Superior temporal gyrus (tissue), 1 donor: ENCODE measurements at regions not wholly inside any gene's neighbourhood (a gene's known extent, or its start where the extent isn't known, plus 50 kb on each side); places are given as distances from the start of the nearest gene placed in this dataset.
"Not testable (repeated sequence)": the region's sequence is repeated elsewhere in the genome, so short reads cannot be mapped to it uniquely, and the experiment has no call there.

ENCODE experiments used
- DNase-seq: peaks from one replicate; pipeline ENCODE4 v3.0.0-alpha.2; 2016; ENCODE audit errors: extremely low spot score

GRCh38 chr1:79979346-79979745 lies 972.8 kb upstream of the ADGRL4 start:
- no peak for DNase-seq

- DNase-seq, result no peak
Observed at GRCh38 chr1:79976287-79976686, 969.8 kb upstream of the ADGRL4 start.

DNA sequence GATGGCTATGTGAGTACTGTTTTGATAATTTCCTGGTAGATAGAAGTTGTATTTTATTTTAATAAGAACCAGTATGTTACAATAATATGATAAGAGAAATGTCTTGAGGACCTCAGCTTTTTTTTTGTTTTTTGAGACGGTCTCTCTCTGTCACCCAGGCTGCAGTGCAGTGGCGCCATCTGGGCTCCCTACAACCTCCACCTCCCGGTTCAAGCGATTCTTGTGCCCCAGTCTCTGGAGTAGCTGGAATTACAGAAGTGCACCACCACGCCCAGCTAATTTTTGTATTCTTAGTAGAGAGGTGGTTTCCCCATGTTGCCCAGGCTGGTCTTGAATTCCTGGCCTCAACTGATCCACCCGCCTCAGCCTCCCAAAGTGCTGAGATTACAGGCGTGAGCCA lies 968.1 kb upstream of the ADGRL4 start:
- no peak for DNase-seq

DNA sequence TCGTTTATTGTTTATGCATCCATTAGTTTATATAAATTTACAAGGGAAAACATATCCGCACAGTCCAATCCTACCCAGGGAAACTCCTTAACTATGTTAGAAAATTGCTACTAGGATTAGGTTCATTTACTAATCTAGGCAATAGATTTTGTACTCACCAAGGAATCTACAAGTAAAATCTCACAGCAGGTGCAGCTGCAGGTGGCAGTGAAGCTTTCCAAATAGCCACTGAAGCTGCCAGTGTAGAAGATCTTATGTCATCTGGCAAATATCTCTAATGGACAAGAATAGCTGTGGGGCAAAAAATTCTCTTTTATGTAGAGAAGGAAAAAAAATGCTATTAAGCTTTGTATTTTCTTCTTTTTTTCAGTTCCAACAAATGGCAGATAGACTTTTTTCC lies 963.4 kb upstream of the ADGRL4 start:
- no peak for DNase-seq

DNA sequence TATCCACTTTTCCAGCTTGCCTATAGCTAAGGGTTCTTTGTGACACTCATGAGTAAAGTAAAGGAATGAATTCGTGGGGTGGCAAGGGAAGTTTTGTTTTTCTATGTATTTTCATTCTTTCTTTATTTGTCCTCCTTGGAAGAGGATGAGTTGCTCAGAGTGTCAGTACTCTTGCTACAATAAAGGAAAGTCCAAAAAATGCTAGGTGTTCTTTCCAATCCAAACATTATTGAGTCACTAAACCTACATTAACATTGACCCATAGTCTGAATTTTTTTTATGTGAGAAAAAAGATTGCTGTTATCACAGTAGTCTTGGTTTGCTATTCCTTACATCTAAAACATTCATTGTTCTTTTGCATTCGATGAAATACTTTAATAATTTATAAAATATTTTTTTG lies 959.9 kb upstream of the ADGRL4 start:
- no peak for DNase-seq

- no peak for DNase-seq
Observed at GRCh38 chr1:79959635-79960034, 953.1 kb upstream of the ADGRL4 start.

DNA sequence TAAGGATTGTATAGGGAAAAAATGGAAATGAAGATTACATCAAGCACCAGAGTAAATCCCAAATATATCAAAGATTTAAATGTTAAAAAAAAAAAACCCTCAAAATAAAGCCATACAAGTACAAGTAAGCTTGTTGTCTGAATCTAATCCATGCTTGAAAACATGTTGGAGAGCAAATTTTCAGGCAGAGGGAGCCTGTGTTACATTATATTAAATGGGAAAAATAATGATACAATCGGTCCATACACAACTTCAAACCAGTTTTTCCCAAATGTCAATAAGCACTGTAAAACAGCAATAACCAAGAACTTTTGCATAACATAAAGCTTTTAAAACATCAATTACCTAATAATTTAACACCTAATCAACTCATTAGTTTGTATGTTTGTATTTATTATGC lies 949.4 kb upstream of the ADGRL4 start:
- DNase-seq, result no peak

DNA sequence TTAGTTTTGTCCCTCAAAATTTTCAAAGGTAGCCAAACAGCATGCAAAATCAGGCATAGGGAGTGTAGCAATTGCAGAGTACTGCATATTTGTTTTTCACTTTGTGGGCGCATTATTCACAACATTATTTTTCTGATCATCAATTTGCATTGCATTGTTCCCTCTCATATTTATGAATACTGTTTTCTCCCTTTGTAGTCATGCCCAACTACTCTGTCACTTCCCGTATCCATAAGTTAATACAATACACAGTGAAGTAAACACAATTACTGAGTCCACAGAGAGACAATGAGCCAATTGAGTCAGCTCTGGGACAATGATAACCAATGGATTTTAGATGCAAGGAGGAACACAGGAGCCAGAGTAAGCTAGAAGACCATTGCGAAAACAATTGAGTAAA lies 944.0 kb upstream of the ADGRL4 start:
- no peak for DNase-seq

DNA sequence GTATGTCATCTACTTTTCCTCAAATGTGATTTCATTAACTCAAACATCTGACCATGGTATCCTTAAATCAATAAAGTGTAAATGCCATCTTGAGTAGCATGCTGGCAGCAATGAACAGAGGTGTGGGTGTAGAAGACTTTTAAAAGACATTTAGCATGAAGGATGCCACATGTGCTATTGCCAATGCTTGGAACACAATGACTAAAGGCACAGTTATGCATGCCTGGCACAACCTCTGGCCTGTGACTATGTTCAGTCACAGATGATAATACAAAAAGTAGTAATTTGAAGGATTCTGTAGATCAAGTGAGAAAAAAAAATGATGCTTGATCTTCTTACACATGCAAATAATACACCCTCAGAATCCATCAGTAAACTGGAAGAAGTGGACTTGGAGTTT lies 938.9 kb upstream of the ADGRL4 start:
- DNase-seq, result no peak

DNA sequence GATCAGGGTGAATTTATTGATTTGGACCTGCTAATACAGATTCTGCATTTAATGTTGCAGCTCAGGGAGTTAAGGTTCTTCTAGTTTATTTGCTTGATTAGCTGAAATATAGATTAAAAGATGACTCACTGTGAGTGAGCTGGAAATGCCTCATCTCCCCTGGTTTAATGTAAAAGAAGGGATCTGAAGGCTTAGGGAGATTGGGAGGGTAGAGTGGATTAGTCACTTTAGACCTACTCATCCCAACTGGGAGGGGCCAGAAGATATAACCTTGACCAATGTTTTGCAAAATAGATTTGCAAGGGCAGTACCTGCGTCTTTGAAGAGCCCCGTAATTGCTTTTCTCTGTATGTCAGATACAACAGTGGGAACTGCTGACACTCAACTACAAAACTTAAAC lies 922.8 kb upstream of the ADGRL4 start:
- DNase-seq, result no peak

DNA sequence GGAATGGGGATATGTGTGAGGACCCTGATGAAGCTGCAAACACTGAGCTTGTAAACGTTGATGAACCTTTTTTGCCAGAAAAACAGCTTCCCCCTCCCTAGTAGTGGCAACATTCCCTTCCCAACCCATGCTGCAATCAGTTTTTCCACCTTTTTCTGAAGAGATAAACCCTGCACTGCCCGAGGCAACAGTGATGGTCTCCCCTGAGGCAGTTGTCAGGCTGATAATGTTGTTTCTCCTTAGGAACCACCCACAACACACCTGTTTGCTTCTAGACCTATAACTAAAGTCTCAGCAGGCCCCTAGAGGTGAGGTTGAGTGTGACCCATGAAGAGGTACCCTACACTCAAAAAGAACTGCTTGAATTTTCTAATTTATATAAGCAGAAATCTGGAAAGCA lies 922.4 kb upstream of the ADGRL4 start:
- DNase-seq, result no peak

GRCh38 chr1:79920960-79921669 lies 914.6 kb upstream of the ADGRL4 start:
- no peak for DNase-seq

DNA sequence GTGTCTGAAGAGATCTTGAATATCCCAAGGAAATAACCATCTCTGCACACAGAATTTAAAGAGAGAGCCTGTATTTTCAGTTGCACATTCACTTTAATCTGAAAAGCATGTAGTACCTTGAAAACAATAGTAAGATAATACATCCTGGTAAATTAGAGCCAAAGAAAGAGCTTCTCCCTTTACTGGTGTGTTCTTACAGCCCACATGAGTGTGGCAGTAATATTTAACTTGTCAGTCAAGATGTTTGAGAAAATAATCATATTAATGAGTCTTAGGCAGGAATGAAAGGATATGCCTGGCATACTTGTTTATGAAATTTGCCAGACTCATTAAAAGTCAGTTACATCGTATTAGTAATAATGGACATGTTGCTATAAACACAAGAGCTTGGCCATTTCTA lies 908.4 kb upstream of the ADGRL4 start:
- DNase-seq, result no peak

GRCh38 chr1:79912813-79913212 lies 906.3 kb upstream of the ADGRL4 start:
- no peak for DNase-seq

- DNase-seq, result no peak
Observed at GRCh38 chr1:79903321-79903720, 896.8 kb upstream of the ADGRL4 start.

GRCh38 chr1:79902418-79902817 lies 895.9 kb upstream of the ADGRL4 start:
- DNase-seq, result no peak

DNA sequence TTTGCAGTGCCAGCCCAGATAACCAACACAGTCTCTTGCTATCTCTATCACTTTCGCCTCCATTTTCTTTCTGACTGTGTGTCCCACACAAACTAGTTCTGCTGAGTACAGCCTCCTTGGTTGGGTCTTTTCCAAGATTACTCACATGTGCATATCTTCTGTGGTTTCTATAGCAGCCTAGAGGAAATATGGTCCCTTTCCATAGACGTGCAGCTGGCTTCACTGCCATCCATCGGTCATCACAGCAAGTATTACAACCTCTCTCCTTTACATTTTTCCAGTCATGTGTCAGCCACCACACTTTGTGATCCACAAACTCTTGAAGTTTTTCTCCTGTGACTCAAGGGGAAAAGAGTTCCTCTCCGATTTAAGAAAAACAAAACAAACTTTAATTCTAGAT lies 893.4 kb upstream of the ADGRL4 start:
- no peak for DNase-seq

DNA sequence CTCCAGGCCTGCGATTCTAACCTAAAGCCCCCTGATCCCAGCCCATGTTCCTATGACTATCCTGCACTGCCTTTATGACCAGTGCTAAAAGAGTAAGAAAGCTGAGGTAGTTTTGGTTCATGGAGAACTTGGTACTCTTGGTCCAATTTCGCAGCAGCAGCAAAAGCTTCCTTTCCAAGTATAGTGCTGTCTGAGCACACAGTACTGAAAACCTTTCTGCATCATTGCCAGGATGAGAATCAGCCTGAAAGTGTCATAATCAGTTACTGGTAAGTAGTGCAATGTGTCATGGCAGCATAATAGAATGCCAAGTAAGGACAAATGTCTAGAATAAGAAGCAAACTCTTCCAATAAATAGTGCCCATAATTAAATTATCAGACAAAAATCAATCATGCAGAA lies 889.6 kb upstream of the ADGRL4 start:
- DNase-seq, result no peak

DNA sequence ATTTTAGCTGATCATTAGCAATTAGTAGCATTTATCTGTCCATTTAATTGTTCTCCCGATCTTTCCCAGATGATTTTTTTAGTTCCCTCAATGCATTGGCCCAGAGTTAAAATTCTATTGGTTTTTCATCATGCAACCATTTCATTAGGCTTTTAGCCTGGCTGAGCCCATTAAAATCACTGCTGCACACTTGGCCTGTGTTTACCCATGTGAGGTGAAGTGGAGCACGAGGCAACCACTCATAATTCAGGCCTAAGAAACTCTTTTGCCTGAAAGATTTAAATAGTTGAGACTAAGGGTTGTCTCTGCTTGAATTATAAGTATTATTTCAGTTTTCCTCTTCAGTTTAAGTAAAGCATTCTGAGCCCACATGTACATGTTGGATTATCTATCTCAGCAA lies 889.0 kb upstream of the ADGRL4 start:
- no peak for DNase-seq

GRCh38 chr1:79894129-79894528 lies 887.6 kb upstream of the ADGRL4 start:
- DNase-seq, result not testable (repeated sequence)

DNA sequence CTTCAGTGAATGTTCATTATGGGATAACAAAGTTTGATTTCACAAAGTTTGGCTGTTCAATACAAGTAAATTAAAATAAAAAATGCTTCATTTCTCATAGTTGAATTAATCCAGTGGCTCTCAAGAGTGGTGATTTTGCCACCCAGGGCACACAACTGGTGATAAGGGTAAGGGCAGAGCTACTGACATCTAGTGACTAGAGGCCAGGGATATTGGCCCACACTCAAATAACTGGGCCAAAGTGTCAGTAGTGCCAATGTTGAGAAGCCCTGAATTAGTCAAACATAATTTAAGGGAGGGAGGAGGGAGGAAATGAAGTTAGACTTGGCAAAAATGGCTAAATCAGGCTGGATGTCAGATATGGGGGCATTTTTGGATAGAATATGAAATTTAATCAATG lies 880.5 kb upstream of the ADGRL4 start:
- no peak for DNase-seq

DNA sequence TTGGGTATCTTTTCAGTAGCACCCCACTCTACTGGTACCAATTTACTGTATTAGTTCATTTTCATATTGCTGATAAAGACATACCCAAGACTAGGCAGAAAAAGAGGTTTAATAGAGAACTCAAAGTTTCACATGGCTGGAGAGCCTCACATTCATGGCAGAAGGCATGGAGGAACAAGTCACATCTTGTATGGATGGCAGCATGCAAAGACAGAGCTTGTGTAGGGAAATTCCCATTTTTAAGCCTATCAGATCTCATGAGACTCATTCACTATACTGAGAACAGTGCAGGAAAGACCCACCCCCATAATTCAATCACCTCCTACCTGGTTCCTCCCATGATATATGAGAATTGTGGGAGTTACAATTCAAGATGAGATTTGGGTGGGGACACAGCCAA lies 878.6 kb upstream of the ADGRL4 start:
- DNase-seq, result no peak

- DNase-seq, result no peak
Observed at GRCh38 chr1:79877086-79877485, 870.6 kb upstream of the ADGRL4 start.

GRCh38 chr1:79875187-79875586 lies 868.7 kb upstream of the ADGRL4 start:
- no peak for DNase-seq
